ENCODE measurements at regions not wholly inside any gene's neighbourhood (a gene's known extent, or its start where the extent isn't known, plus 50 kb on each side); places are given as distances from the start of the nearest gene placed in this dataset.

- Histone ChIP-seq H3K4me1 (peaks cover 0 to 7% (median 0%) of the 10 kb centered on the region in 3 donors), H3K9me3 (no peaks in the 10 kb centered on the region), H3K27ac (no peak overlapping the region), H3K4me3 (no peak overlapping the region), H3K27me3 (no peaks in the 10 kb centered on the region), H3K36me3 (no peaks in the 10 kb centered on the region)
- WGBS, 2 donors (ENCODE audit: low coverage in 1 of 2) = 80 to 82% methylated on average over 1 to 2 of the region's 2 CpGs
- no peak for TF ChIP-seq POLR2AphosphoS5 (IDR thresholded peaks at IDR 0.05)
- no peak for TF ChIP-seq POLR2A (IDR thresholded peaks at IDR 0.05)
- TF ChIP-seq CTCF (IDR thresholded peaks at IDR 0.05) = no peak
- no peak for TF ChIP-seq EP300 (IDR thresholded peaks at IDR 0.05)
- ATAC-seq = no peak
Measured at GRCh38 chr2:212904646-212905045, 246.8 kb downstream of the IKZF2 start.

GRCh38 chr2:212903413-212903812 lies 248.0 kb downstream of the IKZF2 start:
- no peak for TF ChIP-seq CTCF (IDR thresholded peaks at IDR 0.05)
- no peak for TF ChIP-seq POLR2AphosphoS5 (IDR thresholded peaks at IDR 0.05)
- no peak for TF ChIP-seq EP300 (IDR thresholded peaks at IDR 0.05)
- TF ChIP-seq POLR2A (IDR thresholded peaks at IDR 0.05) = no peak
- Histone ChIP-seq H3K9me3 (no peaks in the 10 kb centered on the region), H3K4me3 (no peak overlapping the region), H3K36me3 (no peaks in the 10 kb centered on the region), H3K4me1 (peaks cover 0 to 7% (median 0%) of the 10 kb centered on the region in 3 donors), H3K27ac (no peak overlapping the region), H3K27me3 (no peaks in the 10 kb centered on the region)
- no peak for ATAC-seq

GRCh38 chr2:212902421-212902820 lies 249.0 kb downstream of the IKZF2 start:
- H3K36me3 ChIP-seq = no peaks in the 10 kb centered on the region
- no peak for TF ChIP-seq POLR2A (IDR thresholded peaks at IDR 0.05)
- no peak for TF ChIP-seq CTCF (IDR thresholded peaks at IDR 0.05)
- TF ChIP-seq POLR2AphosphoS5 (IDR thresholded peaks at IDR 0.05) = no peak

GRCh38 chr2:212901604-212902275 lies 249.7 kb downstream of the IKZF2 start:
- WGBS, 2 donors (ENCODE audit: low coverage in 1 of 2) = 79 to 90% methylated on average over 3 of the region's 3 CpGs
- Histone ChIP-seq H3K4me3 (no peak overlapping the region), H3K9me3 (no peaks in the 10 kb centered on the region), H3K4me1 (peaks cover 0 to 7% (median 0%) of the 10 kb centered on the region in 3 donors), H3K27me3 (no peaks in the 10 kb centered on the region), H3K36me3 (no peaks in the 10 kb centered on the region), H3K27ac (no peak overlapping the region)
- no peak for ATAC-seq
- no peak for TF ChIP-seq CTCF (IDR thresholded peaks at IDR 0.05)
- no peak for TF ChIP-seq EP300 (IDR thresholded peaks at IDR 0.05)
- TF ChIP-seq POLR2AphosphoS5 (IDR thresholded peaks at IDR 0.05) = no peak
- no peak for TF ChIP-seq POLR2A (IDR thresholded peaks at IDR 0.05)

More at GRCh38 chr2:212902421-212902820, 249.0 kb downstream of the IKZF2 start:
- Histone ChIP-seq H3K27me3 (no peaks in the 10 kb centered on the region), H3K4me1 (peaks cover 0 to 7% (median 0%) of the 10 kb centered on the region in 3 donors), H3K27ac (no peak overlapping the region), H3K9me3 (no peaks in the 10 kb centered on the region), H3K4me3 (no peak overlapping the region)
- 75 to 78% methylated on average over 3 of the region's 3 CpGs for WGBS, 2 donors (ENCODE audit: low coverage in 1 of 2)
- ATAC-seq = no peak

- Histone ChIP-seq H3K36me3 (no peaks in the 10 kb centered on the region), H3K9me3 (no peaks in the 10 kb centered on the region), H3K4me1 (peaks cover 0 to 7% (median 0%) of the 10 kb centered on the region in 3 donors), H3K27me3 (no peaks in the 10 kb centered on the region), H3K27ac (no peak overlapping the region), H3K4me3 (no peak overlapping the region)
- TF ChIP-seq POLR2A (IDR thresholded peaks at IDR 0.05) (no peak), CTCF (IDR thresholded peaks at IDR 0.05) (no peak), EP300 (IDR thresholded peaks at IDR 0.05) (no peak), POLR2AphosphoS5 (IDR thresholded peaks at IDR 0.05) (no peak)
- no peak for ATAC-seq
- WGBS, 2 donors (ENCODE audit: low coverage in 1 of 2) = 7 to 13% methylated on average over 1 of the region's 1 CpG
Measured at GRCh38 chr2:212900715-212901114, 250.7 kb downstream of the IKZF2 start.

Data from gastroesophageal sphincter (tissue), 4 donors.